ENCODE measurements at regions not wholly inside any gene's neighbourhood (a gene's known extent, or its start where the extent isn't known, plus 50 kb on each side); places are given as distances from the start of the nearest gene placed in this dataset.

GRCh38 chr9:21553441-21553840 is 71.3 kb upstream of the IFNE start:
- TF ChIP-seq CTCF (IDR thresholded peaks at IDR 0.05 in 8 of 11, conservative IDR thresholded peaks at IDR 0.05 in 3 of 11) (no peak), POLR2A (IDR thresholded peaks at IDR 0.05) (no peak), POLR2AphosphoS5 (IDR thresholded peaks at IDR 0.05) (no peak)
